Thyroid gland (tissue), 4 donors: ENCODE measurements at regions not wholly inside any gene's neighbourhood (a gene's known extent, or its start where the extent isn't known, plus 50 kb on each side); places are given as distances from the start of the nearest gene placed in this dataset.

ENCODE experiments used
- POLR2A ChIP-seq, 2 donors: fragments of 450-650 bp; IDR thresholded peaks; one replicate each; pipeline ENCODE4 v1.6.1; 2017; ENCODE audit warnings: antibody characterized with exemption in 2 of 2, mild to moderate bottlenecking in 2 of 2, moderate library complexity in 1 of 2
- TF ChIP-seq, protein P1 (sequence below), 6 experiments: fragments of 200-600 bp in 3 of 6; fragments of 450-650 bp in 3 of 6; sonication (generic) in 3 of 6; IDR thresholded peaks; one replicate each; pipeline ENCODE4 v1.5.1; 2016 to 2019; ENCODE audit warnings: antibody characterized with exemption in 6 of 6, mild to moderate bottlenecking in 2 of 6, inconsistent platforms in 1 of 6, moderate library complexity in 1 of 6

DNA sequence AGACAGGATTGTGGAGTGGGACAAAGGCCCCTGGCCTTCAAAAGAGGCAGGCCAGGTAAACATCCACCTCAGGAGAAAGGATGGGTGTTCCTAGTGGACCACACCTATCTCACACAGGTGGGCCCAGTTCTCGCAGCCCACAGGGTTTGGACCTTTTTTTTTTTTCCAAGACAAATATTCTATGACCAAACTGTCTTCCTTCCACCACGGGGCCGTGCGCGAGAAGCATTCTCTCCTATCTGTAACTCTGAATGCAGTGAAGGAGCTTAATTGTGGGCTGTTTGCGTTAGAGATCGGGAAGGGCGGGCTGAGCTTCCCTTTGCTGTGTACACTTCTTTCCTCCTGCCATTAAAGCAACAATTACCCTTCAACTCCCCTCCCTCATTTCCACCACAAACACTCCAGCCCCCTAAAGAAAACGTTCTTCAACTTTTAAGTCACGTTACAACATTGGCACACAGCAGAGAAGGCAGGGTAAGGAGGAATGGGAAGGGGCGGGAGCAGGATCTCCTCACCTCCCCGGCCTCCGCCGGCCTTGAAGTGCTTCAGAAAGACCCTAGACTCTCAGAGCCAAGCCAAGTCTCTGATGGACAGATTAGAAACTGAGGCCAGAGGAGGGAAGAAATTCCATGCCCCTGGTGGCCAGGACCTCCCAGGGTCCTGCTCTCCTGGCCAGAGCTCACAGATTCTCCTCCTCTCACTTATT lies 238.4 kb downstream of the BUD13 start:
- TF ChIP-seq, protein P1, sequence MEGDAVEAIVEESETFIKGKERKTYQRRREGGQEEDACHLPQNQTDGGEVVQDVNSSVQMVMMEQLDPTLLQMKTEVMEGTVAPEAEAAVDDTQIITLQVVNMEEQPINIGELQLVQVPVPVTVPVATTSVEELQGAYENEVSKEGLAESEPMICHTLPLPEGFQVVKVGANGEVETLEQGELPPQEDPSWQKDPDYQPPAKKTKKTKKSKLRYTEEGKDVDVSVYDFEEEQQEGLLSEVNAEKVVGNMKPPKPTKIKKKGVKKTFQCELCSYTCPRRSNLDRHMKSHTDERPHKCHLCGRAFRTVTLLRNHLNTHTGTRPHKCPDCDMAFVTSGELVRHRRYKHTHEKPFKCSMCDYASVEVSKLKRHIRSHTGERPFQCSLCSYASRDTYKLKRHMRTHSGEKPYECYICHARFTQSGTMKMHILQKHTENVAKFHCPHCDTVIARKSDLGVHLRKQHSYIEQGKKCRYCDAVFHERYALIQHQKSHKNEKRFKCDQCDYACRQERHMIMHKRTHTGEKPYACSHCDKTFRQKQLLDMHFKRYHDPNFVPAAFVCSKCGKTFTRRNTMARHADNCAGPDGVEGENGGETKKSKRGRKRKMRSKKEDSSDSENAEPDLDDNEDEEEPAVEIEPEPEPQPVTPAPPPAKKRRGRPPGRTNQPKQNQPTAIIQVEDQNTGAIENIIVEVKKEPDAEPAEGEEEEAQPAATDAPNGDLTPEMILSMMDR (IDR thresholded peaks at IDR 0.05), result no peak
- no peak for TF ChIP-seq POLR2A (IDR thresholded peaks at IDR 0.05)
